C4-2B (cell line): ENCODE measurements at regions not wholly inside any gene's neighbourhood (a gene's known extent, or its start where the extent isn't known, plus 50 kb on each side); places are given as distances from the start of the nearest gene placed in this dataset.

Experiments
- CTCF ChIP-seq: fragments of 450-650 bp; conservative IDR thresholded peaks from 2 replicates; pipeline ENCODE4 v1.5.1; 2017; ENCODE audit warnings: mild to moderate bottlenecking
- ZFX ChIP-seq: fragments of 450-650 bp; IDR thresholded peaks from 2 replicates; pipeline ENCODE4 v1.6.1; 2017

GRCh38 chr5:125262782-125263181 lies 516.3 kb upstream of the ZNF608 start:
- TF ChIP-seq CTCF (no peak), ZFX (no peak)
